GM18909 (cell line): ENCODE measurements at regions not wholly inside any gene's neighbourhood (a gene's known extent, or its start where the extent isn't known, plus 50 kb on each side); places are given as distances from the start of the nearest gene placed in this dataset.

Source experiments
- ATAC-seq: cut with Tn5 transposase; IDR thresholded peaks from one replicate; pipeline ENCODE4 v1.9.1; 2021; ENCODE audit warnings: mild to moderate bottlenecking; ENCODE audit not compliant: unreplicated experiment, poor library complexity

DNA sequence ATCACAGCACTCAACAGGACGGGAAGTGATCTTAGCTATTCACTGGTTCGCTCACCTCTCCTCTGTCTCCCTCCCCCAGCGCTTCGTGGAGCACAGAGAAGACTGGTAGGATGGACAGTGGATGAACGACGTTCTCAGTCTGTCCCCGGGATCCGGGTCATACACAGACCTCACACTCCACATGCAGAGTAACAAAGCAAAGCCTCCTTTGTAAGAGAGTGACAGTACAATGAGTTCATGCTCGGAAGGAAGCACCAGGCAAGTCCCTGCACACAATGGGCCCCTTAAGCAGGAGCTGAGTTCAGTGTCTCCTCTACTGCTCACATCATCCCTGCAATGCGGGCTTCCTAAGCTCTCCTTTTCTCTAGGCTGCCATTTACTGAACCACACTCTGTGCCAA is 356.9 kb downstream of the C16orf95 start:
- ATAC-seq: no peak

DNA sequence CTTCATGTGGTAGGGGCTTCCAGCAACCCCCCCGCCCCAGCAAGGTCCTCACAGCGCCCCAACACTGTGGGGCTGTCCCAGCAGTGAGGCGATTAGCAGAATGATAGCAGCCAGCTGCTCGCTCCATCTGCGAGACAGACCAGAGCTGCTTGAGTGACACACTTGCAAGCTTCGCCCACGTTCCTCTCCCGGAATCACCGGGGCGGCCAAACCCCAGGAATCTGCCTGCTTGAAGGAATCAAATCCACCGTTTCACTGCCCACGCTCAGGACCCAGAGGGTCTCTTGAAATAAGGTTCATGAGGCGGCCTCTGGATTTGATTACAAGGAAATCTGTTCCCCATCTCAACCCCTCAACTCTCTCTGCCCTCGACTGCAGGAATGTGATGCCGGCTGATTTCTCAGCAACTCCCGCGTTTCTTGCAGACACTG is 356.0 kb downstream of the C16orf95 start:
- ATAC-seq: no peak

DNA sequence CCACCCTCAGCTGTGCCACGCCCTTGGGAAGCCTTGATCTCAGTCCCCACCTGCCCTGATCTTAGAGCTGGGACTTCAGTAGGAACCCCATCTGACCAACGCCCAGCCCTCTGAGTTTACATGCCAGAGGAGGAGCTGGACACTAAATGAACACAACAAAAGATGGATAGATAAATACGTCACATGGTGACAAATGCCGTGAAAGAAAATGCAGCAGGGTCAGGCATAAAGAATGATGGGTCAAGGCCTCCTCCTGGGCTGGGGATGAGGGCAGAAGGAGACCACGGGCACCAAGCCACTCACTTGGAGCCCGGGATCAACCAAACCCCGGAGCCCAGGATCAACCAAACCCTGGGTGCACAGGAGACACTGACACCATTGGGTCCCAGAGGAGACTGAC is 354.9 kb downstream of the C16orf95 start:
- no peak for ATAC-seq

DNA sequence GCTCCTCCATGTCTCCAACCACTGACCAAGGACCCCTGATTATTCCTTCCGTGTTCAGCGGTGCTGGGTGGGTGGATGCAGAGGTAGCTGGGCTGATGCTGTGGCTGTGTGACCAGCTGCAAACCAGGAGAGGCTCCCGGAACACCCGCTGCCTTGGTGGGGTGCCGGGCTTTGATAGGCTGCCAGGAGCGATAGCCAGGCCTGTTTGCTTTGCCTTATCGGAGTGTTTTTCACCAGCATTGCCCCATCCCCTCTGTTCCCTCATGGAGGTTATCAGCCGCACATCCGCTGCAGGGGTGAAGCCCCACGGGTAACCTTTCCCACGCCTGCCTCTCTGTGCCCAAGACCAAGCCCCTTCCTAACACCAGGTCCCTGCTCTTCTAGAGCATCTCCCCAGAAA is 354.3 kb downstream of the C16orf95 start:
- ATAC-seq: no peak

DNA sequence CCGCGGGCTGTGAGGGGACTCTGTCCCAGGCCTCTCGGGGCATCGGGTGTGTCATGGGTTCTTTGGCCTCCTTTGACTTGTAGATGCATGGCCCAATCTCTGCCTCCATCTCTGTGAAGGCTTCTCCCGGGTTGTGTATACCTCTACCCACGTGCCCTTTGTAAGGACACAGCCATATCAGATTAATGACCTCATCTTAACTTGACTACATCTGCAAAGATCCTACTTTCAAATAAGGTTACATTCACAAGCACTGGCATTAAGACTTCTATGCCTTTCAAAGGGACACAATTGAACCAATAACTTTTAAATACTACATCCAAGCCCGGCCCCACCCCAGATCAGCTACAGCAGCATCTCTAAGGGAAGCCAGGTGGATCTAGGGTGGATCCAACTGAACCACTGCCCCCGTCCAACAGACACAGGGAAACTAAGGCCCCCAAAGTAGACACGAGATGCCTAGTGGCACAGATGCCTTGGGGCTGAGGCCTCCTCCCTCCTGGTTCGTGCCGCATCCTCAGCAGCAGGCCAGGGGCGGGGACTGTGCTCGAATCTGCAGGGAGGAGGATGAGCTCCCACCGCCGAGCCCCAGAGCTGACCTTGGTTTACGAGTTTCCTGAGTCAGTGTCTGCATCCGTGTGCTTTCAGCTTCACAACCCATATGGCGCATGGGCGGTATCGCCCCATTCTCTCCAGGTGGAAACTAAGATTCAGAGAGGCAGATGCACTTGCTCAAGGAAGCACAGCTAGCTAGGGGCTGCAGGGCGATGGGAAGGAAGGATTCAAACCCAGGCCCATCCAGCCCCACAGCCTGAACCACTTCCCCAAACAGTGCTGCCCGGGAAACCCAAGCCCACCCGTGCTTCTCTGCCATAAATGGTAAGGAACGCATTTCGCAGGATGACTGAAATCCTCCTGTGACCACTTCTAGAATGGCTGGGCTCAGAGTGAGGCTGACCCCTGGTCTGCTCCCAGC is 353.3 kb downstream of the C16orf95 start:
- no peak for ATAC-seq

DNA sequence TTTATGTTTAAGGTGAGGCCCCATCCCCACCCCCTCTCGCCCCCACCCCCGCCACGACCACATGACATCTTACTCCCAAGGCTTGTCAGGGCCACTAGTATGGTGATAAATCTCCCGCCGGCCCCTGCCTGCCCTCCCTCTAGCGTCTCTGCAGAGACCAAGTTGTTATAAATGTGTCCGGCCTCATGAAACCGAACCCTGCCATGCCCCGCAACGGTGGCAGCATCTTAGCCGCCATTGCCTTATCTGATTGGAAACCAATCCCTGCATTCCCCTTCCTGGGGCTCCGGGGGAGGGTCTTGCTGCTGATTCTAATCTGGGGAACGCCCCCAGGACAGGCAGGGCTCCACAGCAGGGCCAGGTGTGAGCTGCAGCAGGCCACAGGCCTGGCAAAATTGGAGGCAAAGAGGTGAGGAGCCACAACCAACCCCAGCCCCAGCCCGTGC is 352.4 kb downstream of the C16orf95 start:
- ATAC-seq: no peak

DNA sequence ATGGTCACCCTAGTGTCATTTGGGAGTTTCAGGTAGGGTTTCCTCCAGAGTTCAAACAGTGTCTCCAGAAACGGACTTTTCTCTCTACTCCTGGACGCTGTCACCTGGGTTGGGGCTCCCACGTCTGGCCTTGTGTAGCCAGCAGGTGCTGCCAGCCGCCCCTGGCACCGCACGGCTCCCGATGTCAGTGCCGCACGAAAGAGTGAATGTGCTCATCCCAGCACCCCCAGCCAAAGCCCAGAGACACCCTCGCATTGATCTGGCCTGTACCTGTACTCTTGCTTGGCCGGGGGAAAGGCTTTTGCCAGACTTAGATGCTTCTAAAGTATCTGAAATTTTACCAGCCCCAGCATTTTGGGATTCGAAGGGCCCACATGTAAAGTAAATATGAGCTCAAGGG is 351.9 kb downstream of the C16orf95 start:
- ATAC-seq: no peak

DNA sequence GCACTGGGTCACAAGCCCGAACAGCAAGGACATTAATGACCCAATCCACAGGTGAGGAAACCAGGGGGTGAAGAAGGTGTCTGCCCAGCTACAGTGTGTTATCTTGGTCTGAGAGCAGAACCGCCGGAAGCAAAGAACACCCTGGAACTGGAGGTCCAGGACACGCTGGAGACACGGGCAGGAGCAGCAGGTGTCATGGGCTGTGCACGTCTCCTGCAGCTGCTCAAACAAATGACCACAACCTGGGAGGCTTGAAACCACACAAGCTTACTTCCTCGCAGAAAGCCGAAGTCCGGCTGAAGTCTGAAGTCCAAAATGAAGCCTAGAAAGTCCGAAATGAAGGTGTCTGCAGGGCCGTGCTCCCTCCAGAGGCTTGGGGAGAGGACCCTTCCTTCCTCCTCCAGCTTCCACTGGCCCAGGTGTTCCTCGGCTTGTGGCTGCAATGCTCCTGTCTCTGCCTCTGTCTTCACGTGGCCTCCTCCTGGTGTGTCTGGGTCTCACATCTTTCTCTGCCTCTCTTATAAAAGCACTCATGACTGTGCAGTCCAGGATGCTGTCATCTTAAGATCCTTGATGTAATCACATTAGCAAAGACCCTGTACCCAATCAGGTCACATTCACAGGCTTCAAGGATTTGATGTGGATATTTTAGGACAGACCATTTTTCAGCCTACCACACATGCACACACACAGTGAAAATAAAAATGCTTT is 351.2 kb downstream of the C16orf95 start:
- no peak for ATAC-seq

DNA sequence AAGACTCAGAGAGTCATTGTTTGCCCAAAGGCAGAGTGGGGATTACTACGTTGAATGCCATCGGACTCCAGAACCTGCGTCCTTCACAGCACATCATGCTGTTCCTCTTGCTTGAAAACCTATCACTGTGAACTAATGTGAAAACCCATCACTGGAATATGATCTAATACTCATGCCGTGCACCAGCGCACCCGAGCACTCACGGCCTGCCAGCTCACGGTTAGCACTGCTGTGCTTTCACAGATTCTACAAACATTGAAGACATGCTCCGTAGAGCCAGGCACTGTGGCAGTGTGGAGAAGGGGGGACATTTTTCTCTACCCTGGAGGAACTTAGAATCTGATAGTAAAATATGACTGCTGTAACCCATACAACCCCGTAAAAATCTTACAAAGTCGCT is 350.4 kb downstream of the C16orf95 start:
- ATAC-seq: no peak

DNA sequence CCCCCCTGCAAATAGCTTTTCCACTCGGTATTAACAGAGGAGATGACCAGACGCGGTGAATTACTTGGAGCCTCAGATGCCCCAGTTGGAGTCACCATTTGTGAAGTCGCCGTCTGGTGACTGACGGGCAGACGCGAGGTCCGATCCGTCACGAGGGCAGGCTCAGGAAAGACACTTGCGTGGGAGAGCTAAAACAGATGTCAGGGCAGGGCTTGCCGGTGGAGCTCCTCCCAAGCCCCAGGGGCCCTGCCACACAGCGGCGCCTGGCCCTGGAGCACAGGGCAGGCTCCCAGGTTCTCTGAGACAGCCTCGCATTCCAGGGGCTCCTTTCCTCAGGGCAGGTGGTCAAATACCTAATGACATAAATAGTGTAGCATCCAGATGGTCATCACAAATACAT is 348.3 kb downstream of the C16orf95 start:
- no peak for ATAC-seq

DNA sequence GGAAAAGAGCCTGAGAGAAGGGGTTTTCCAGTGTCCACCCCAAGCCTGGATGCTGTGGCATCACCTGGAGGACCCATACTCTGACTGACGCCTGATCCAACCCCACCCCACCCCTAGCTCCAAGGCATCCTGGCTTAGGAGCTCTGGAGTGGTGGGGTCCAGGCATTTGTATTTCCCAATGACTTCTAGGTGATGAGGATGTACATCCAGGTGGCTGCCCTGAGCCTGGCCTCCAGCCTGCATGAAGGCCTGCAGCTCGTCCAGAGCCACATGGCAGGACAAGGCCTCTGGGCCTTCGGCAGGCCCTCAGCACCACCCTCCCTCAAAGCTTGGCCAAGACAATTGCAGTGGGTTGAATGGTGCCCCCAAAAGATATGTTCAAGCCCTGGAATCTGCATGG is 347.5 kb downstream of the C16orf95 start:
- no peak for ATAC-seq

DNA sequence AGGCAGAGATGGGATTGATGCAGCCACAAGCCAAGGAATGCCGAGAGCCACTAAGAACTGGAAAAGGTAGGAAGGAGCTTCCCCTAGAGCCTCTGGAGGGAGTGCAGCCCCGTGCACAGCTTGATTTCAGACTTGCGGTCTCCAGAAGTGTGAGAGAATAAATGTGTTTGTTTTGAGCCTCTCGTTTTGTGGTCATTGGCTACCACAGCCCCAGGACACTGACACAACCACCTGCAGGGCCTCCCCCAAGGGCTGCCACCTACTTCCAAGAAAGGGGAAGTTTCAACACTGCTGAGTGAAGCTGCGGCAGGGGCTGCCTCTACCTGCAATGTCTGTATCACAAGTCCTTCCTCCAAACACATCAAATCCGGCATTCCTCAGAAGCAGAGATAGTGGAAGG is 346.9 kb downstream of the C16orf95 start:
- ATAC-seq: no peak

DNA sequence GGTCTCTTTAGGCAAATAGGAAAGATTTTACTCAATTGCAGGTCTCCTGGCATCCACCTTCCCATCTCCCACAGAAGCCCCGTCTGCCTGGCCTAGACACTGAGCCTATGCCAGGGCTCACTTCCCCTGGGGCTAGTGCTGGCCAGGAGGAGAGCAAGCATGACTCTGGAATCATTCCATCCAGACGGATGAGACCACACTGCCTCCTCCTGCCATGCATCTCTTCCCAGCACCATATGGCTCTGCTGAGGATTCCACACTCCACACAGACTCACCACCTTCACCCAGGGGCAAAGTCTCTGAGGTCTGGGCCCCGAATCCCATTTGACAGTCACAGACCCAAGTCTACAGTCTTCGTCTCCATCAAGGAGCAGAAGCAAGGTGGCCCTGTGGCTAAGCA is 346.5 kb downstream of the C16orf95 start:
- ATAC-seq: no peak

DNA sequence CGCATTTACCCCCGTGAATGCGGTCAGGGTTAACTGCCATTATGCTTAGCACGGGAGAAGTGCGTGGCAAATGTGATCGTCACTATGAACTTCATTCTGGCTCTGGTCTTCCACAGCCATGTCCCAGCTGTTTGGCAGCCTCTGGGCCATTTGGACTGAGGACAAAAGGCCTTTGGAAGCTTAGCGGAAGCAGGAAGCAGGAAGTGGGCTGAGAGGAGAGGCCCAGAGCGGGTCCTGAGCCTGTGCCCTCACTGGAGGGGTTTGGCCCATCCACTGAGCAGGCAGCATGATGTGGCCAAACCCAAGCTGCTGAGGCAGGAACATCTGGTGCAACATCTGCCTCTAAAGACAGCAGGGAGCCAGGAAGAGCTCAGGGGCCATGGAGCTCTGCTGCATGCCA is 345.9 kb downstream of the C16orf95 start:
- no peak for ATAC-seq

DNA sequence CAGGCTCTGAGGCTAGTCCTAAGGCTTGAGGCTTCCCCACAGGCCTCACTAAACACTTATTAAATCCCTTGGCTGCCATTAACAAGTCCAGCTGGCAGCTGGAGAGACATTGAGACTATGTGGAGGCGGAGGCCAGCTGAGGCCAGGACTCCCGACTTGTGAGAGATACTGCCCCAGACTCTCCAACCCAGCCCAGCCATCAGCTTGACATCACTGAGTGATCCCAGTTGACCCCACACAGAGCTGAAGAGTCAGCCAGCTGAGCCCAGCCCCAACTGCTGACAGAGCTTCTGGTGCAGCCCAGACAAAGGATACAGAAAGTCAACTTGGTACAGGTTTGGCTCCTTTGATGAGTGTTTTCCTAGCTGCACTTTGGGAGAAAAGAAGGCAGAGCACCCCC is 343.1 kb downstream of the C16orf95 start:
- no peak for ATAC-seq

DNA sequence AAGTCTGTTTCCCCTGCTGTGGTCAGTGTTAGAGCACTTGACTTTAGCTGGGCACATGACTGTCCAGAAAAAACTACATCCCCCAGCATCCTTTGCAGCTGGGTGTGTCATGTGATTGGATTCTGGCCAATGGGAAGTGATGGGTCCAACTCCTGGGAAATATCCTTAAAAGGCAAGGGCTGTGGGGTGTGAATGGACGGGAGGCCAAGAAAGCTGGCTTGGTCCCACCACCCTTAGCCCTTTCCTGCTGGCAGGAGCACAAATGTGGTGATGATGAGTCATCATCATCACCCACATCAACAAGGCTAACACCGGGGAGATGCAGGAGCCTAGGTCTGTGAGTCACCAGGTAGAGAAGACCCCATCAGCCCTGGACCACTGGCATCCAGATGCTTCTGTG is 341.7 kb downstream of the C16orf95 start:
- ATAC-seq: no peak

DNA sequence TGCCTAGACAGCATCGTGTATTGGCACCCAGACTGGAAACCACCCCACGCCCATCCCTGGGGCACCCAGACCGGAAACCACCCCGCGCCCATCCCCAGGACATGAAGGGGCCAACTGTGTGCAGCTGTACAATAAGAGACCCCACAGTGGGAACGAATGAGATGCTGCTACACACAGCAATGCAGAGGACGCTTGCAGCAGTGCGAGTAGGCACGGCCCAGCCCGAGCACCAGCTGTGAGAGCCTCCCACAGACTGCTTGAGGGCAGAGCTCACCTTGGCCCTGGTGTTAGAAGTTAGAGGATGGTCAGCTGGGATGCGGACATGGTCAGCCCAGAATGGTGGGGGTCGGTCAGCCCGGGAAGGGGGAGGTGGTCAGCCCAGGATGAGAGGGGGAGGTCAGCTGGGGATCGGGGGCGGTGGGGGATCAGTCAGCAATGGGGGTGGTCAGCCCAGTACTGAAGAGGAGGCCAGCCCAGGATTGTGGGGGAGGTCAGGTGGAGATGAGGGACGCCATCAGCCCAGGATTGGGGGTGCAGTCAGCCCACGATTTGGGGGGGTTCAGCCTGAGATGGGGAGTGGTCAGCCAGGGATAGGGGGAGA is 340.0 kb downstream of the C16orf95 start:
- ATAC-seq: no peak

DNA sequence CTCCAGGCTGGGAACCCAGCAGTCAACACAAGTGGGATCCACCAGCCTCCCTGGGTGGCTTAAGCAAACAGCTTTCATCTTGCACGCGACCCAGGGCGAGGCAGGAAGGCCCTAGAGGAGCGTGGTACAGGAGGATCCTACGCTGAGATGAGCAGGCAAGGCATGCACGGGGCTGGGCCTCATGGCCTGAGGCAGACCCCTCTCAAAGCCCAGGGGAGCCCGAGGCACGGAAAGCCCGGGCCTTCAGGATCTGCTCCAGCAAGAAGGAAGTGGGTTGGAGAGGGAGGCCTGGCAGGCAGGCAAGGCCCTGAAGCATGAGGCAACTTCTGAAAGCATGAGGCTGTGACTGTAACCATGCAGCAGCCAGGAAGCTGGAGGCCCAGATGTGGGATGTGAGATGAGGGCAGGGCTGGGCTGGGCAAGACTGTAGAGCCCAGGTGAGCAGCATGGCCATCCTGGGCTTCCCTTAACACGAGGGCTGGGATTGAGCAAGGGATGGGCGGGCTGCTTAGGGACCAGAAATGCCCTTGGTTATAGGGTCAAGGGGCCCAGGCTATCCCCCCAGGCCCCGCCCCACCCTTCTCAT is 338.7 kb downstream of the C16orf95 start:
- no peak for ATAC-seq

DNA sequence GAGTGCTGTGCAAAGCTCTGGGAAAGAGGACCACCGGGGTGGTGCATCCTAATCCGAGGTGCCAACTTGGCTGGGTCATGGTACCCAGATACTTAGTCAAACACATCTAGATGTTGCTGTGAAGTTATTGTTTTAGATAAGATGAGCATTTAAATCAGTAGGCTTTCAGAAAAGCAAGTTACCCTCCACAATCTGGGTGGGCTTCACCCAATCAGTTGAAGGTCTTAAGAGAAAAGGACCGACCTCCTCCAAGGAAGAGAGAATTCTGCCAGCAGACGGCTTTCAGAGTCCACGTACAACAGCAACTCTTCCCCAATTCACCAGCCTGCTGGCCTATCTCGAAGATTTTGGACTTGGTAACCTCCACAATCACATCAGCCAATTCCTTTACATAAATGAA is 338.1 kb downstream of the C16orf95 start:
- no peak for ATAC-seq

DNA sequence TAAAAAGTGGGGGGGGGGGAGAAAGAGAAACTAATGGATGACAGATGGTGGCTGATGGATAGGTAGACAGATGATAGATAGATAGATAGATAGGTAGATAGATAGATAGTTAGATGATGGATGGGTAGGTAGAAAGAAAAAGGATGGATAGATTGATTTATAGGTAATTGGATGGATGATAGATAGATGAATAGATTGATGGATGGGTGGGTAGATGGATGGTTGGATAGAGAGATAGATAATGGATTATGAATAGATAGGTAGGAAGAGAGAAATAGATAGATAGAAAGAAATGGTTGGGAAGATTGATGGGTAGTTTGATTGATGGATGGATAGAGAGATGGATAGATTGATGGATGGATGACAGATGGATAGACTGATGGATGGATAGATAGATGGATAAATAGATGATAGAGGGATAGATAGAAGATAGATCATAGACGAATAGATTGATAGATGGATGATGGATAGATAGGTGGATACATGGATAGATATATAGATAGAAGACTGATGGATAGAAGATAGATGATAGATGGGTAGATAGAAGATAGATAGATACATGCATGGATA is 337.1 kb downstream of the C16orf95 start:
- ATAC-seq: no peak
